B cell (primary cell): ENCODE measurements at regions not wholly inside any gene's neighbourhood (a gene's known extent, or its start where the extent isn't known, plus 50 kb on each side); places are given as distances from the start of the nearest gene placed in this dataset.

Experiments
- ATAC-seq: fragments of 200-7000 bp; cut with Tn5 transposase; one replicate; pipeline ENCODE4 v1.10.0; 2021; ENCODE audit warnings: low read depth, mild to moderate bottlenecking, moderate number of reproducible peaks, moderate library complexity
- CTCF ChIA-PET: fragments of 350-600 bp; sonication (Branson Sonifier 250); formaldehyde crosslinking; loops from one replicate; lab custom pipeline; 2021; ENCODE audit warnings: antibody characterized with exemption, inconsistent platforms; lab: Charles Lee
- POLR2A ChIA-PET: fragments of 350-600 bp; sonication (Branson Sonifier 250); formaldehyde crosslinking; loops from one replicate; lab custom pipeline; 2021; ENCODE audit warnings: antibody characterized with exemption; lab: Charles Lee
- DNase-seq: peaks from one replicate; pipeline ENCODE4 v3.0.0; 2013
- H2AFZ ChIP-seq: 2 replicates; pipeline ENCODE4 v1.6.1; 2012; ENCODE audit warnings: mild to moderate bottlenecking, low read depth, low read length; ENCODE audit not compliant: insufficient read depth, poor library complexity, severe bottlenecking
- H3K27ac ChIP-seq, 2 donors: 1 replicate in 1 of 2; 2 replicates in 1 of 2; pipeline ENCODE4 v1.5.1; 2012 to 2013; ENCODE audit warnings: low read length in 2 of 2, mild to moderate bottlenecking in 2 of 2, moderate library complexity in 1 of 2
- H3K27me3 ChIP-seq, 4 experiments: fragments of 200-600 bp in 1 of 4; sonication (generic) in 1 of 4; replicated peaks in 1 of 4; 1 replicate in 2 of 4; 2 replicates in 2 of 4; pipeline versions ENCODE4 v1.6.1 to v1.7.0; 2013 to 2016; ENCODE audit warnings: low read length in 3 of 4, mild to moderate bottlenecking in 2 of 4, mixed read lengths in 1 of 4, moderate library complexity in 1 of 4; ENCODE audit not compliant: insufficient read depth in 4 of 4, control insufficient read depth in 3 of 4; ENCODE audit errors: control extremely low read depth in 1 of 4
- H3K36me3 ChIP-seq, 2 experiments: replicated peaks in 1 of 2; 1 replicate in 1 of 2; 2 replicates in 1 of 2; pipeline versions ENCODE4 v1.6.1 to v1.7.1; 2013; ENCODE audit warnings: low read length in 1 of 2; ENCODE audit not compliant: insufficient read depth in 2 of 2, control insufficient read depth in 1 of 2; ENCODE audit errors: control extremely low read depth in 1 of 2, extremely low read depth in 1 of 2
- H3K4me1 ChIP-seq, 2 donors: fragments of 200-600 bp in 1 of 2; sonication (generic) in 1 of 2; 1 replicate in 1 of 2; 2 replicates in 1 of 2; pipeline versions ENCODE4 v1.5.1 to v1.6.1; 2013 to 2017; ENCODE audit warnings: low read length in 2 of 2; ENCODE audit not compliant: control insufficient read depth in 2 of 2, insufficient read depth in 2 of 2
- H3K4me2 ChIP-seq: replicated peaks from 2 replicates; pipeline ENCODE3; 2012; ENCODE audit warnings: mild to moderate bottlenecking, low read depth, low read length; ENCODE audit not compliant: poor library complexity, severe bottlenecking
- H3K4me3 ChIP-seq, 5 experiments: fragments of 200-600 bp in 1 of 5; sonication (generic) in 1 of 5; 1 replicate in 3 of 5; 2 replicates in 2 of 5; pipeline versions ENCODE4 v1.5.1 to v1.7.0; 2011 to 2016; ENCODE audit warnings: low read length in 4 of 5, mild to moderate bottlenecking in 4 of 5, low read depth in 2 of 5, control low read depth in 1 of 5, moderate library complexity in 1 of 5; ENCODE audit not compliant: insufficient read depth in 1 of 5; ENCODE audit errors: control extremely low read depth in 1 of 5, extremely low read depth in 1 of 5
- H3K79me2 ChIP-seq: fragments of 200-600 bp; sonication (generic); one replicate; pipeline ENCODE4 v1.6.0; 2016; ENCODE audit warnings: low read length; ENCODE audit not compliant: control insufficient read depth, insufficient read depth
- H3K9ac ChIP-seq: fragments of 200-600 bp; sonication (generic); 2 replicates; pipeline ENCODE4 v1.6.1; 2017; ENCODE audit warnings: mild to moderate bottlenecking, low read length, moderate library complexity
- H3K9me3 ChIP-seq, 3 donors: one replicate each; pipeline versions ENCODE4 v1.6.1 to v1.7.1; 2013; ENCODE audit warnings: low read length in 2 of 3; ENCODE audit not compliant: control insufficient read depth in 2 of 3, insufficient read depth in 1 of 3; ENCODE audit errors: control extremely low read depth in 1 of 3
- H4K20me1 ChIP-seq: 2 replicates; pipeline ENCODE4 v1.6.0; 2012; ENCODE audit warnings: mild to moderate bottlenecking, low read length; ENCODE audit not compliant: insufficient read depth, control insufficient read depth, poor library complexity, severe bottlenecking
- H3K27ac Mint-ChIP-seq: one replicate; pipeline ENCODE4 v1.8.0; 2021; ENCODE audit warnings: mixed read lengths
- H3K27me3 Mint-ChIP-seq: one replicate; pipeline ENCODE4 v1.8.0; 2021; ENCODE audit warnings: mixed read lengths
- H3K4me1 Mint-ChIP-seq: one replicate; pipeline ENCODE4 v1.8.0; 2021; ENCODE audit warnings: mixed read lengths
- H3K4me3 Mint-ChIP-seq: one replicate; pipeline ENCODE4 v1.8.0; 2021; ENCODE audit warnings: mixed read lengths
- H3K9me3 Mint-ChIP-seq: one replicate; pipeline ENCODE4 v1.8.0; 2022; ENCODE audit warnings: mixed read lengths; ENCODE audit not compliant: insufficient read depth
- CTCF ChIP-seq: fragments of 200-600 bp; IDR thresholded peaks from one replicate; pipeline ENCODE4 v1.8.0; 2022; ENCODE audit warnings: antibody characterized with exemption, mild to moderate bottlenecking
- EZH2 ChIP-seq: IDR thresholded peaks from 2 replicates; pipeline ENCODE4 v1.6.1; 2012; ENCODE audit warnings: borderline replicate concordance, low read depth, mild to moderate bottlenecking, moderate library complexity, low read length; ENCODE audit not compliant: insufficient read depth, poor library complexity, severe bottlenecking
- WGBS: methylation state at CpG from one replicate; pipeline ENCODE4 v1.1.5; 2013; ENCODE audit warnings: missing lambda C conversion rate; ENCODE audit not compliant: insufficient coverage; 5-methylcytosine and 5-hydroxymethylcytosine counted together
- intact Hi-C: fragments of 100-400 bp; cut with micrococcal nuclease; formaldehyde crosslinking; loops from one replicate; pipeline ENCODE4 v1.10.0; 2022

- DNase-seq (no peak), ATAC-seq (no peak)
- H2AFZ ChIP-seq: no peak overlapping the region
- Mint-ChIP-seq H3K27me3 (no peaks in the 10 kb centered on the region), H3K4me1 (no peaks in the 10 kb centered on the region), H3K27ac (no peak overlapping the region), H3K9me3 (peaks cover 3% of the 10 kb centered on the region), H3K4me3 (no peak overlapping the region)
- CTCF ChIA-PET: no interaction called here
- H3K4me1 ChIP-seq: no peaks in the 10 kb centered on the region
- no peak overlapping the region for H3K27ac ChIP-seq
- no peaks in the 10 kb centered on the region for H3K79me2 ChIP-seq
- 97% methylated on average over 17 of the region's 18 CpGs for WGBS
- no peaks in the 10 kb centered on the region for H3K27me3 ChIP-seq
- no peaks in the 10 kb centered on the region for H4K20me1 ChIP-seq
- intact Hi-C loops: no loop called here
- POLR2A ChIA-PET: no interaction called here
- TF ChIP-seq EZH2 (no peak), CTCF (no peak)
- H3K36me3 ChIP-seq: no peaks in the 10 kb centered on the region
- peaks cover 0 to 22% (median 0%) of the 10 kb centered on the region in 3 donors for H3K9me3 ChIP-seq
- no peak overlapping the region for H3K4me2 ChIP-seq
- no peak overlapping the region for H3K9ac ChIP-seq
- H3K4me3 ChIP-seq: no peak overlapping the region
Measured at GRCh38 chr16:50992350-50993032, 158.6 kb downstream of the SALL1 start.

- no peak for ATAC-seq
- Mint-ChIP-seq H3K9me3 (peaks cover 3% of the 10 kb centered on the region), H3K27me3 (no peaks in the 10 kb centered on the region), H3K27ac (no peak overlapping the region), H3K4me3 (no peak overlapping the region), H3K4me1 (no peaks in the 10 kb centered on the region)
- H3K27ac ChIP-seq: no peak overlapping the region
- no peaks in the 10 kb centered on the region for H3K27me3 ChIP-seq
- WGBS: 89% methylated on average over 13 of the region's 13 CpGs
- no peak for DNase-seq
- no peaks in the 10 kb centered on the region for H3K4me1 ChIP-seq
- H2AFZ ChIP-seq: no peak overlapping the region
- no peak overlapping the region for H3K4me3 ChIP-seq
- ChIA-PET CTCF (no interaction called here), POLR2A (no interaction called here)
- no peaks in the 10 kb centered on the region for H3K36me3 ChIP-seq
- intact Hi-C loops: no loop called here
- no peak overlapping the region for H3K4me2 ChIP-seq
- no peak for TF ChIP-seq CTCF
- no peak for TF ChIP-seq EZH2
- H3K79me2 ChIP-seq: no peaks in the 10 kb centered on the region
- H4K20me1 ChIP-seq: no peaks in the 10 kb centered on the region
- H3K9ac ChIP-seq: no peak overlapping the region
- peaks cover 0 to 23% (median 0%) of the 10 kb centered on the region in 3 donors for H3K9me3 ChIP-seq
Measured at GRCh38 chr16:50991436-50991835, 159.6 kb downstream of the SALL1 start.
